PC-3 (cell line): ENCODE measurements at regions not wholly inside any gene's neighbourhood (a gene's known extent, or its start where the extent isn't known, plus 50 kb on each side); places are given as distances from the start of the nearest gene placed in this dataset.

Source experiments
- CTCF ChIP-seq: fragments of 300-600 bp; sonication (generic); conservative IDR thresholded peaks from 2 replicates; pipeline ENCODE4 v1.5.1; 2017; ENCODE audit warnings: antibody characterized with exemption, low read depth, mild to moderate bottlenecking, low read length
- EZH2phosphoT487 ChIP-seq: fragments of 300-600 bp; sonication (generic); IDR thresholded peaks from 2 replicates; pipeline ENCODE4 v1.6.1; 2018; ENCODE audit warnings: mild to moderate bottlenecking, antibody characterized with exemption, low read length, borderline replicate concordance

GRCh38 chr2:196344397-196344796, 173.0 kb upstream of the STK17B start:
- TF ChIP-seq CTCF (no peak), EZH2phosphoT487 (no peak)
